Cardiac fibroblast (primary cell): ENCODE measurements at regions not wholly inside any gene's neighbourhood (a gene's known extent, or its start where the extent isn't known, plus 50 kb on each side); places are given as distances from the start of the nearest gene placed in this dataset.
A peak's percentile ranks its signal among the peaks of the same experiment; 100 is the strongest.
"Not testable (repeated sequence)": the region's sequence is repeated elsewhere in the genome, so short reads cannot be mapped to it uniquely, and the experiment has no call there.

Experiments used
- DNase-seq, 2 donors: peaks; one replicate each; pipeline versions ENCODE4 v3.0.0 to v3.0.0-alpha.2; 2010; ENCODE audit warnings: low read depth in 2 of 2
- H3K4me3 ChIP-seq, 2 donors: replicated peaks in 1 of 2; 1 replicate in 1 of 2; 2 replicates in 1 of 2; pipeline ENCODE4 v1.5.1; 2011; ENCODE audit warnings: low read depth in 2 of 2, low read length in 2 of 2, mild to moderate bottlenecking in 2 of 2, moderate library complexity in 1 of 2
- CTCF ChIP-seq: IDR thresholded peaks from one replicate; pipeline ENCODE4 v1.5.1; 2011; ENCODE audit warnings: low read depth, mild to moderate bottlenecking, low read length, inconsistent platforms

DNA sequence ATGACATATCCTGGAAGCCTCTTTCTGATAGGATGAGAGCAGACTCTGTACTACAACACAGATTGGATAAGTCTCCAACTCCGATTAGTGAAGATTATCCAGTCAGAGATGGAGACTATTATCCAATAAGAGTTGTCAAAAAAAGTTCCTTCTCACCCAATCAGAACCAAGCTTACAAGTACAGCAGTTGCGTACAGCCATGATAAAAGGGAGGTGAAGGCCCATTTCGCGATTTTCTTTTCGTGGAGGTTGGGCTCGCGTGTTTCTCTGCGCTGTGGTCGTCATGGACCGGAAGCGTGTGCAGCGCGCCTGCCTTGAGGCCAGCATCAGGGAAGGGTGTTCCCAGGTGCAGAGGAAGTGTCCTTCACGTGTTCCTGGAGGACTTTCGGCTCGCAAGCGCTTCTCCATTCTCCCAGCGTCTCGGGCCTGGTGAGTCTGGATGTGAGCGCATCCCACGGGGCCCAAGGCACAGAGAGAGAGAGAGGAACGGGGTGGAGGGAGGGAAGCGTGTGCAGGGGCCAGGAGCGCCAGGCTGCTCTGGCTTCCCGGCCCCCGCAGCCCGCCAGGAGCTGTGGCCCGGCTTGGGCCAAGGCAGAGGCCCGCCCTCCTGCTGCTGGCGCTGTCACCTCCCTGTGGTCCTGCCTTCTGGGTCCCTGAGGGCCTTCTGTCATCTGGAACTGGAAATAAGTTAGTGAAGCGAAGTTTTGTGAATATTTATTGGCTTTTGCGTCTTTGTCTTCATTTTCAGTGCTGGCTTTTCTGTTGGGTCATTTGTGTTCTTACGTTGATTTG, 53.9 kb downstream of the CDRT15L2 start:
- H3K4me3 ChIP-seq, DNase-seq: not testable (repeated sequence)

- H3K4me3 ChIP-seq, DNase-seq: not testable (repeated sequence)
These were observed 60.6 kb downstream of the CDRT15L2 start for GRCh38 chr17:20640147-20640546.

DNA sequence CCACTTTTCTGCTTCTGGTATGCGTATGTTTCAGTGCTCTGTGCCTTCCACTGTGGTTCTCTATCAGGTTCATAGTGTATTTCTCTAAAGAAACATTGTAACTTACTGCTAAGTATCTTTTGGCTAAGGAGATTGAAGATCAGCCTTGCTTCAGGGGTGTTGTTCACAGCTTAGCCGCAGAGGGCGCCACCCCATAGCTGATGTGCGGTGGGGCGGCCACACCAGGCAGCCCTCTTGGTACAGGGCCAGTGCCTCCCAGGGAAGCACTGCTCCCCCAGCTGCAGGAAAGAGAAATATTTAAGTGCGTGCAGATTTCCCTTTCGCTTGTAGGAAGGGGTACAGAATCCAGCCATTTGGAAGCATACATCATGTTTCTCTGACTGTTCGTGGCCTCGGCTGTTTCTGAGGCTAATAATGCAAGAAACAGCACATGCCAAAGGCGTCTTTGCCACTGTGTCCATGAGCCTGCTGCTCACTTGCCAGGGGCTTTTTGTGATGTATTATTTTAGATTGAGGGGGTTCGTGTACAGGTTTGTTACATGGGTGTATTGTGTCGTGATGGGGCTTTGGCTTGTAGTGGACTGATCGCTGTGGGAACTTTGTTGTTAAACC, 67.2 kb downstream of the CDRT15L2 start:
- not testable (repeated sequence) for H3K4me3 ChIP-seq
- DNase-seq: peak; percentile 1 to 8
- TF ChIP-seq CTCF: peak; percentile 28

GRCh38 chr17:20649097-20649767, 69.7 kb downstream of the CDRT15L2 start:
- H3K4me3 ChIP-seq, DNase-seq: not testable (repeated sequence)

- not testable (repeated sequence) for H3K4me3 ChIP-seq, DNase-seq
These were observed 71.5 kb downstream of the CDRT15L2 start for GRCh38 chr17:20651022-20651421.

DNA sequence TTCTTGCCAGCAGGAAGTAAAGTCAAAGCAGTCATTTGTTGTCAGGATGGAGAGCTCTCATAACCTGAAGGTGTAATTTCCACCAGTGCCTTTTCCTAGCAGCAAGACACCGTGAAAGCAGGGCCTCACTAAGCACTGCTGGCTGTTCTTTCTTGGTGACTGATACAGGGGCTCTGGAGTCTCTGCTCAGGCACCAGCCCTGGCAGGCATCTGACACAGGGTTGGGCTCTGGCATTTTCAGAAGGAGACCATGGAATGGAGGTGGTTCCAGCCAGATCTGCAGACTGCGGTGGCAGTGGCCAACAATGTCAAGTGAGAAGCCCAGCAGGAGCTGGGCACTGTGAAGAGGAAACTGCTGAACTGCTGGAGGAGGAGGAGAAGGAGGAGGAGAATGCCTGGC, 72.2 kb downstream of the CDRT15L2 start:
- DNase-seq, H3K4me3 ChIP-seq: not testable (repeated sequence)

- DNase-seq: not testable (repeated sequence)
These were observed 73.9 kb downstream of the CDRT15L2 start for GRCh38 chr17:20653391-20653790.

GRCh38 chr17:20654114-20654513, 74.6 kb downstream of the CDRT15L2 start:
- DNase-seq: peak in 1 of 2 donors; percentile 24
- H3K4me3 ChIP-seq: not testable (repeated sequence)

More at GRCh38 chr17:20653391-20653790, 73.9 kb downstream of the CDRT15L2 start:
- H3K4me3 ChIP-seq: not testable (repeated sequence)

- not testable (repeated sequence) for DNase-seq, H3K4me3 ChIP-seq
These were observed 75.1 kb downstream of the CDRT15L2 start for GRCh38 chr17:20654575-20654974.

DNA sequence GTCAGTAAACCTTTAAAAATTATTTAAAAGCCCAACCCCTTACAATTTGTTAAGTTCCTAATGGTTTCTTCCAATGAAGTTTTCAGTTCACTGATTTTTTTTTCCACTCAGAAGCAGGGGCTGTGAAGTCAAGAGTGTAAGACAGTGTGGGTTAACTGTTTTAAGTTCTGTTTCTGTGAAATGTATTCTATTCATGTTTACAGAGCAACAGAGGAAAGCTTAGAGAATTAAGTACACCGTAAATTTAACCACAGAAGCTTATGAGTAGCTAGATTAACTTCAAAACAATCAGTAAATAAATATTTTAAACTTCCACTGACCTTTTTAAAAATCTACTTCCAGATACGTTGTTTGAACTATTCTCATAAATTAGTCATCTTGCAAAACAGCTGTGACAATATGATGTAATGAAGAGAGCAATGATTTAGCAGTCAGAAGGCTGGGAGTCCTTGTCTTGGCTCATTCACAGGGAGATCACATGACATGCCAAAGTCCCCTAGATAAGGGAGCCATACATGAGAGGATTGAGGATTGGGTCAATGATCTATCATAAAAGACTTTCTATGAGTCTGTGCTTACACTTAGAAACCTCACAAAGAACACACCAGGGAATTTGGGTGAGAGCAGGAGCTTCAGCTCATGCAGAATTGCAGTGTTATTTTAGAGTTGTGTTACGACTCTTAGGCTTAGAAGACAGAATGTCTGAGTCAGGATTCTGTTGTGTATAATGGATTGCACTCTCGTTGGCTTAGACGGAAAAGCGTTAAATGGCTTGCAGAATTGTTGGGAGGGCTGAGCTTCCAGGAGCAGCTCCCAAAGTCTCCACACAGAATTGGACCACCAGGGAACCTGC, 85.8 kb downstream of the CDRT15L2 start:
- DNase-seq: peak in 1 of 2 donors; percentile 34
- H3K4me3 ChIP-seq: not testable (repeated sequence)

DNA sequence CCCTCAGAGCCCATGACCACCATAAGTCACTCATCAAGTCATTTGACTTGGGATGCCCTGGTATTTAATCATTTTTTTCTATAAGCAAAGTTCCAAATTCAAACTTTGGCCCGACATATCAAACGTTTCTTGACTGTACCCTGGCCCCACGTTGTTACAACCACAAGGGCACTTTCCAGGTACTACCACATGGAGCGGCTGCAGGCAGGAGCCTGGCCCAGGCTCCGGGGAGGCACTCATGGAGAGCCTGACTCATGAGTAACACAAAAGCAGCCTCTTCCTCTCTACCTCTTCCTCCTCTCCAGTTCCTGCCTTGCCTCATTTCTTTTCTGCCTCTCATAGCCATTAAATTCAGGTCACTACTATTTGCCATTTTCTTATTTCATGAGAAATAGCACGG, 87.2 kb downstream of the CDRT15L2 start:
- DNase-seq, H3K4me3 ChIP-seq: not testable (repeated sequence)

- DNase-seq: not testable (repeated sequence)
These were observed 88.2 kb downstream of the CDRT15L2 start for GRCh38 chr17:20667712-20668111.

GRCh38 chr17:20668316-20668715, 88.8 kb downstream of the CDRT15L2 start:
- peak in 1 of 2 donors; percentile 19 for DNase-seq
- not testable (repeated sequence) for H3K4me3 ChIP-seq

More at GRCh38 chr17:20667712-20668111, 88.2 kb downstream of the CDRT15L2 start:
- H3K4me3 ChIP-seq: not testable (repeated sequence)

GRCh38 chr17:20668868-20669267, 89.3 kb downstream of the CDRT15L2 start:
- DNase-seq, H3K4me3 ChIP-seq: not testable (repeated sequence)

DNA sequence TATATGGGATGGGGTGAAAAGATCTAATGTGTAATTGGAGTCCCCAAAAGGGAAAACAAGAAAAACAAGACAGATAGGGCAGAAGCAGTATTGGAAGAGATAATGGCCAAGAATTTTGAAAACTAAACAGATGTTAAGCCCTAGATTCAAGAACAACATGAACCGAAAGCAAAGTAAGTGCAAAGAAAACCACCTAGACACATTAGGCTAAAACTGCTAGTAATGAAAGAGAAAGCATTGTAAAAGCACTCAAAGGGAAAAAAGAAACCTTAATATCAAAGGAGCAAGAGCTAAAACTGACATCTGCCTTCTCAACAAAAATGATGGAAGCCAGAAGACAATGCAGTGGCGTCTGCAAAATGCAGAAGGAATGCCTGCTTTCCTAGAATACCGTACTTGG, 91.0 kb downstream of the CDRT15L2 start:
- not testable (repeated sequence) for DNase-seq, H3K4me3 ChIP-seq

- H3K4me3 ChIP-seq, DNase-seq: not testable (repeated sequence)
These were observed 94.8 kb downstream of the CDRT15L2 start for GRCh38 chr17:20674374-20674773.
